H9 (cell line): ENCODE measurements at regions not wholly inside any gene's neighbourhood (a gene's known extent, or its start where the extent isn't known, plus 50 kb on each side); places are given as distances from the start of the nearest gene placed in this dataset.

Source experiments
- DNase-seq: peaks from one replicate; pipeline ENCODE4 v3.0.0-alpha.2; 2017
- H2AFZ ChIP-seq: one replicate; pipeline ENCODE4 v1.6.1; 2013; ENCODE audit warnings: mild to moderate bottlenecking, low read length, control low read depth, moderate library complexity
- H2AK5ac ChIP-seq: 2 replicates; pipeline ENCODE4 v1.6.1; 2013; ENCODE audit warnings: low read length, control low read depth, mixed read lengths; ENCODE audit not compliant: insufficient read length
- H2BK120ac ChIP-seq: one replicate; pipeline ENCODE4 v1.6.1; 2013; ENCODE audit warnings: low read depth, mild to moderate bottlenecking, low read length, control low read depth, inconsistent platforms; ENCODE audit not compliant: poor library complexity, severe bottlenecking
- H2BK12ac ChIP-seq: 2 replicates; pipeline ENCODE4 v1.6.1; 2013; ENCODE audit warnings: low read length, control low read depth, mixed read lengths, low read depth; ENCODE audit not compliant: insufficient read length
- H2BK15ac ChIP-seq: 2 replicates; pipeline ENCODE4 v1.6.1; 2013; ENCODE audit warnings: low read depth, low read length, control low read depth
- H2BK20ac ChIP-seq: one replicate; pipeline ENCODE4 v1.6.1; 2013; ENCODE audit warnings: low read depth, mild to moderate bottlenecking, low read length, control low read depth, inconsistent platforms; ENCODE audit not compliant: poor library complexity, severe bottlenecking
- H2BK5ac ChIP-seq: 2 replicates; pipeline ENCODE4 v1.6.1; 2013; ENCODE audit warnings: low read length, control low read depth, mixed read lengths; ENCODE audit not compliant: insufficient read length
- H3K14ac ChIP-seq: 2 replicates; pipeline ENCODE4 v1.6.1; 2013; ENCODE audit warnings: low read length, control low read depth; ENCODE audit not compliant: insufficient read depth
- H3K18ac ChIP-seq: 2 replicates; pipeline ENCODE4 v1.6.1; 2013; ENCODE audit warnings: low read depth, mild to moderate bottlenecking, mixed read lengths, low read length, control low read depth; ENCODE audit not compliant: insufficient read length
- H3K23ac ChIP-seq: 2 replicates; pipeline ENCODE4 v1.6.1; 2013; ENCODE audit warnings: low read length, control low read depth, mixed read lengths, low read depth; ENCODE audit not compliant: insufficient read length
- H3K23me2 ChIP-seq: 2 replicates; pipeline ENCODE4 v1.6.1; 2013; ENCODE audit warnings: low read depth, mild to moderate bottlenecking, mixed read lengths, low read length, control low read depth; ENCODE audit not compliant: insufficient read length, poor library complexity, severe bottlenecking
- H3K27ac ChIP-seq: 2 replicates; pipeline ENCODE4 v1.5.1; 2013; ENCODE audit warnings: low read length, control low read depth, mixed read lengths, low read depth; ENCODE audit not compliant: insufficient read length
- H3K27me3 ChIP-seq: 2 replicates; pipeline ENCODE4 v1.6.1; 2013; ENCODE audit warnings: low read length, control low read depth, inconsistent platforms; ENCODE audit not compliant: insufficient read depth
- H3K4ac ChIP-seq: 2 replicates; pipeline ENCODE4 v1.6.1; 2013; ENCODE audit warnings: low read depth, mild to moderate bottlenecking, control low read depth, inconsistent platforms, low read length, moderate library complexity
- H3K4me1 ChIP-seq: 2 replicates; pipeline ENCODE4 v1.6.1; 2013; ENCODE audit warnings: low read length, control low read depth, inconsistent platforms; ENCODE audit not compliant: insufficient read depth
- H3K4me2 ChIP-seq: 2 replicates; pipeline ENCODE4 v1.6.1; 2013; ENCODE audit warnings: low read length, control low read depth, mixed read lengths; ENCODE audit not compliant: insufficient read length, insufficient read depth
- H3K56ac ChIP-seq: 2 replicates; pipeline ENCODE4 v1.6.1; 2013; ENCODE audit warnings: low read depth, mild to moderate bottlenecking, mixed read lengths, low read length, control low read depth; ENCODE audit not compliant: insufficient read length
- H3K79me1 ChIP-seq: 2 replicates; pipeline ENCODE4 v1.6.1; 2013; ENCODE audit warnings: low read depth, mild to moderate bottlenecking, moderate library complexity, low read length, control low read depth, inconsistent platforms; ENCODE audit not compliant: insufficient read depth, poor library complexity, severe bottlenecking
- H3K79me2 ChIP-seq: 2 replicates; pipeline ENCODE4 v1.6.1; 2013; ENCODE audit warnings: low read length, control low read depth, inconsistent platforms; ENCODE audit not compliant: insufficient read depth
- H3K9ac ChIP-seq: 2 replicates; pipeline ENCODE4 v1.6.1; 2013; ENCODE audit warnings: low read length, control low read depth, mixed read lengths; ENCODE audit not compliant: insufficient read length; ENCODE audit errors: extremely low read depth
- H3K9me3 ChIP-seq: one replicate; pipeline ENCODE4 v1.6.1; 2013; ENCODE audit warnings: low read depth, low read length, inconsistent platforms; ENCODE audit not compliant: control insufficient read depth
- H3T11ph ChIP-seq: one replicate; pipeline ENCODE4 v1.6.1; 2013; ENCODE audit warnings: mild to moderate bottlenecking, low read length, control low read depth, inconsistent platforms
- H4K20me1 ChIP-seq: one replicate; pipeline ENCODE4 v1.6.1; 2013; ENCODE audit not compliant: control insufficient read depth, insufficient read length, insufficient read depth
- H4K5ac ChIP-seq: 2 replicates; pipeline ENCODE4 v1.6.1; 2013; ENCODE audit warnings: low read depth, mild to moderate bottlenecking, mixed read lengths, low read length, control low read depth; ENCODE audit not compliant: insufficient read length
- H4K8ac ChIP-seq: replicated peaks from 2 replicates; pipeline ENCODE4 v1.6.1; 2013; ENCODE audit warnings: low read length, control low read depth, mixed read lengths, low read depth; ENCODE audit not compliant: insufficient read length
- H4K91ac ChIP-seq: 2 replicates; pipeline ENCODE4 v1.6.1; 2013; ENCODE audit warnings: low read depth, mild to moderate bottlenecking, moderate library complexity, mixed read lengths, low read length, control low read depth; ENCODE audit not compliant: insufficient read length
- H3K27ac Mint-ChIP-seq, 3 experiments: 2 replicates in 2 of 3; 3 replicates in 1 of 3; pipeline ENCODE4 v1.8.0; 2020 to 2021; ENCODE audit warnings: mixed read lengths in 3 of 3, mild to moderate bottlenecking in 1 of 3, moderate library complexity in 1 of 3
- H3K27me3 Mint-ChIP-seq: 2 replicates; pipeline ENCODE4 v1.8.0; 2021; ENCODE audit warnings: low read depth, mild to moderate bottlenecking, moderate library complexity, mixed read lengths
- H3K36me3 Mint-ChIP-seq, 3 experiments: 2 replicates in 2 of 3; 3 replicates in 1 of 3; pipeline ENCODE4 v1.8.0; 2020 to 2021; ENCODE audit warnings: low read depth in 3 of 3, mixed read lengths in 3 of 3; ENCODE audit not compliant: insufficient read depth in 1 of 3
- H3K4me1 Mint-ChIP-seq, 2 experiments: 2 replicates each; pipeline ENCODE4 v1.8.0; 2020; ENCODE audit warnings: mixed read lengths in 2 of 2
- H3K4me3 Mint-ChIP-seq, 2 experiments: 2 replicates in 1 of 2; 3 replicates in 1 of 2; pipeline ENCODE4 v1.8.0; 2020 to 2021; ENCODE audit warnings: mild to moderate bottlenecking in 2 of 2, mixed read lengths in 2 of 2, moderate library complexity in 1 of 2
- H3K9me3 Mint-ChIP-seq, 2 experiments: 2 replicates in 1 of 2; 3 replicates in 1 of 2; pipeline ENCODE4 v1.8.0; 2020; ENCODE audit warnings: mild to moderate bottlenecking in 2 of 2, mixed read lengths in 2 of 2, moderate library complexity in 1 of 2
- WGBS: extraction: QIAGEN DNeasy Blood & Tissue Kit; methylation state at CpG from one replicate; pipeline ENCODE4 v1.1.7; 2013; ENCODE audit warnings: missing lambda C conversion rate, low lambda C conversion rate, mixed read lengths; ENCODE audit not compliant: insufficient read length; ENCODE audit errors: extremely low coverage; 5-methylcytosine and 5-hydroxymethylcytosine counted together
- TF ChIP-seq, protein P1 (sequence below): fragments of 200-600 bp; sonication (generic); conservative IDR thresholded peaks from 3 replicates; pipeline ENCODE4 v1.8.0; 2021; ENCODE audit warnings: antibody characterized with exemption, mild to moderate bottlenecking

DNA sequence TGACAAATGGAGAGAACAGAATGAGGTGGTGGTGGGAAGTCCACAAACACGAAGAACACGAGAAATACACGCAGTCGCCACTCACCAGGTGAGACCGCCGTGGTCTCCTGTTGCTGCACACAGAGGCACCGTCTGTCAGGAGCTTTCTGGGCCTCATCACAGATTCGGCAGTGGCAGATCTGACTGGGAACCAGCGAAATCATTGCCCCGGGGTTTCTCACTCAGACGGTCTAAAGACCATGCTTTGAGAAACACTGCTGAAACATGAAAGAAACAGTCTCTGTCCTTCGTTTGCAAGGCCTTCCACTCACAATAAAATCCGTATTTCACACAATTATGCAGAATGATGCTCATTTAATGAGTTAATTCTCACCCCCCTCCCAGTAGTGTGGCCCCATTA is 130.9 kb upstream of the AFDN start:
- Histone ChIP-seq H3K23me2 (no peaks in the 10 kb centered on the region), H3K27ac (no peak overlapping the region), H3K23ac (no peak overlapping the region), H2BK5ac (no peak overlapping the region), H3K9me3 (peaks cover 6% of the 10 kb centered on the region), H3K79me1 (no peaks in the 10 kb centered on the region), H4K20me1 (no peaks in the 10 kb centered on the region), H3K56ac (no peak overlapping the region), H2BK120ac (no peak overlapping the region), H3K14ac (no peak overlapping the region), H3T11ph (no peak overlapping the region), H3K79me2 (no peaks in the 10 kb centered on the region), H4K91ac (no peak overlapping the region), H4K8ac (no peak overlapping the region), H3K27me3 (no peaks in the 10 kb centered on the region), H2BK20ac (no peak overlapping the region), H2BK15ac (no peak overlapping the region), H2BK12ac (no peak overlapping the region), H4K5ac (no peak overlapping the region), H3K9ac (no peak overlapping the region), H3K4me2 (no peak overlapping the region), H3K4me1 (peaks cover 2% of the 10 kb centered on the region; the same call in 1 of the 2 replicates), H3K4ac (no peak overlapping the region), H2AFZ (no peak overlapping the region), H2AK5ac (no peak overlapping the region), H3K18ac (no peak overlapping the region)
- Mint-ChIP-seq H3K36me3 (peaks cover 0 to 9% (median 2%) of the 10 kb centered on the region in 3 experiments; a peak in 2 of 7 replicates), H3K9me3 (peaks cover 0 to 3% of the 10 kb centered on the region in 2 experiments; a peak in 1 of 5 replicates), H3K27ac (no peak overlapping the region), H3K27me3 (peaks cover 5% of the 10 kb centered on the region; the same call in 1 of the 2 replicates), H3K4me1 (peaks cover 33 to 40% of the 10 kb centered on the region in 2 experiments), H3K4me3 (no peak overlapping the region)
- DNase-seq = no peak
- no CpG with 5 or more reads among the region's 13 CpGs for WGBS
- TF ChIP-seq, protein P1, sequence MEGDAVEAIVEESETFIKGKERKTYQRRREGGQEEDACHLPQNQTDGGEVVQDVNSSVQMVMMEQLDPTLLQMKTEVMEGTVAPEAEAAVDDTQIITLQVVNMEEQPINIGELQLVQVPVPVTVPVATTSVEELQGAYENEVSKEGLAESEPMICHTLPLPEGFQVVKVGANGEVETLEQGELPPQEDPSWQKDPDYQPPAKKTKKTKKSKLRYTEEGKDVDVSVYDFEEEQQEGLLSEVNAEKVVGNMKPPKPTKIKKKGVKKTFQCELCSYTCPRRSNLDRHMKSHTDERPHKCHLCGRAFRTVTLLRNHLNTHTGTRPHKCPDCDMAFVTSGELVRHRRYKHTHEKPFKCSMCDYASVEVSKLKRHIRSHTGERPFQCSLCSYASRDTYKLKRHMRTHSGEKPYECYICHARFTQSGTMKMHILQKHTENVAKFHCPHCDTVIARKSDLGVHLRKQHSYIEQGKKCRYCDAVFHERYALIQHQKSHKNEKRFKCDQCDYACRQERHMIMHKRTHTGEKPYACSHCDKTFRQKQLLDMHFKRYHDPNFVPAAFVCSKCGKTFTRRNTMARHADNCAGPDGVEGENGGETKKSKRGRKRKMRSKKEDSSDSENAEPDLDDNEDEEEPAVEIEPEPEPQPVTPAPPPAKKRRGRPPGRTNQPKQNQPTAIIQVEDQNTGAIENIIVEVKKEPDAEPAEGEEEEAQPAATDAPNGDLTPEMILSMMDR = no peak
